GM21717 (cell line): ENCODE measurements at regions not wholly inside any gene's neighbourhood (a gene's known extent, or its start where the extent isn't known, plus 50 kb on each side); places are given as distances from the start of the nearest gene placed in this dataset.
"Not testable (repeated sequence)": the region's sequence is repeated elsewhere in the genome, so short reads cannot be mapped to it uniquely, and the experiment has no call there.

ENCODE experiments used
- ATAC-seq: cut with Tn5 transposase; IDR thresholded peaks from one replicate; pipeline ENCODE4 v1.9.1; 2021; ENCODE audit warnings: mild to moderate bottlenecking, moderate library complexity; ENCODE audit not compliant: unreplicated experiment

GRCh38 chr3:31094048-31094447, 199.6 kb upstream of the GADL1 start:
- no peak for ATAC-seq

- ATAC-seq, result no peak
These were observed 200.8 kb upstream of the GADL1 start for GRCh38 chr3:31095255-31095654.

GRCh38 chr3:31096661-31097395, 202.4 kb upstream of the GADL1 start:
- no peak for ATAC-seq

GRCh38 chr3:31100519-31100918, 206.1 kb upstream of the GADL1 start:
- ATAC-seq, result no peak

- not testable (repeated sequence) for ATAC-seq
These were observed 206.8 kb upstream of the GADL1 start for GRCh38 chr3:31101285-31101684.

GRCh38 chr3:31102196-31102879, 207.9 kb upstream of the GADL1 start:
- no peak for ATAC-seq

- ATAC-seq, result no peak
These were observed 208.7 kb upstream of the GADL1 start for GRCh38 chr3:31103181-31103580.

GRCh38 chr3:31103623-31104180, 209.2 kb upstream of the GADL1 start:
- no peak for ATAC-seq

- no peak for ATAC-seq
These were observed 210.6 kb upstream of the GADL1 start for GRCh38 chr3:31105011-31105410.

- no peak for ATAC-seq
These were observed 211.1 kb upstream of the GADL1 start for GRCh38 chr3:31105438-31106077.

- no peak for ATAC-seq
These were observed 211.7 kb upstream of the GADL1 start for GRCh38 chr3:31106204-31106603.

GRCh38 chr3:31106912-31107311, 212.5 kb upstream of the GADL1 start:
- peak; percentile 92 for ATAC-seq

- ATAC-seq, result no peak
These were observed 220.4 kb upstream of the GADL1 start for GRCh38 chr3:31114929-31115283.

GRCh38 chr3:31115531-31115930, 221.1 kb upstream of the GADL1 start:
- not testable (repeated sequence) for ATAC-seq

GRCh38 chr3:31116651-31117050, 222.2 kb upstream of the GADL1 start:
- ATAC-seq, result no peak

GRCh38 chr3:31117854-31118253, 223.4 kb upstream of the GADL1 start:
- ATAC-seq, result no peak

- no peak for ATAC-seq
These were observed 229.9 kb upstream of the GADL1 start for GRCh38 chr3:31124373-31124772.

GRCh38 chr3:31125413-31126020, 231.1 kb upstream of the GADL1 start:
- no peak for ATAC-seq

- peak; percentile 77 for ATAC-seq
These were observed 234.8 kb upstream of the GADL1 start for GRCh38 chr3:31129241-31129640.

GRCh38 chr3:31132132-31132769, 237.8 kb upstream of the GADL1 start:
- peak; percentile 55 for ATAC-seq

GRCh38 chr3:31133541-31133940, 239.1 kb upstream of the GADL1 start:
- no peak for ATAC-seq
